Upper lobe of left lung (tissue), 6 donors: ENCODE measurements at regions not wholly inside any gene's neighbourhood (a gene's known extent, or its start where the extent isn't known, plus 50 kb on each side); places are given as distances from the start of the nearest gene placed in this dataset.

Source experiments
- ATAC-seq, 2 donors: fragments of 200-7000 bp; cut with Tn5 transposase; one replicate each; pipeline ENCODE4 v1.9.1; 2022; ENCODE audit warnings: mild to moderate bottlenecking in 2 of 2, moderate library complexity in 2 of 2; ENCODE audit not compliant: low FRiP score in 2 of 2
- DNase-seq, 2 donors: peaks; one replicate each; pipeline ENCODE4 v3.0.0-alpha.2; 2019 to 2020
- H3K27ac ChIP-seq, 4 donors: fragments of 200-600 bp; sonication (generic); one replicate each; pipeline ENCODE4 v1.5.1; 2016 to 2019
- H3K27me3 ChIP-seq, 4 donors: fragments of 200-600 bp; sonication (generic); one replicate each; pipeline ENCODE4 v1.5.1; 2017 to 2019
- H3K36me3 ChIP-seq, 4 donors: fragments of 200-600 bp; sonication (generic); one replicate each; pipeline ENCODE4 v1.5.1; 2016 to 2019
- H3K4me1 ChIP-seq, 4 donors: fragments of 200-600 bp; sonication (generic); one replicate each; pipeline ENCODE4 v1.5.1; 2018 to 2019
- H3K4me3 ChIP-seq, 4 donors: fragments of 200-600 bp; sonication (generic); one replicate each; pipeline ENCODE4 v1.5.1; 2017 to 2019; ENCODE audit warnings: mild to moderate bottlenecking in 2 of 4, moderate library complexity in 1 of 4
- H3K9me3 ChIP-seq, 4 donors: fragments of 200-600 bp; sonication (generic); one replicate each; pipeline ENCODE4 v1.5.1; 2018 to 2019
- CTCF ChIP-seq, 6 experiments: fragments of 450-650 bp in 4 of 6; fragments of 200-600 bp in 2 of 6; sonication (generic) in 2 of 6; IDR thresholded peaks; one replicate each; pipeline ENCODE4 v1.5.1; 2016 to 2019; ENCODE audit warnings: antibody characterized with exemption in 6 of 6
- EP300 ChIP-seq, 4 donors: sonication (generic); formaldehyde crosslinking; IDR thresholded peaks; one replicate each; pipeline ENCODE4 v1.5.1; 2017; ENCODE audit warnings: antibody characterized with exemption in 4 of 4, control low read depth in 2 of 4
- POLR2A ChIP-seq, 4 donors: fragments of 450-650 bp; IDR thresholded peaks; one replicate each; pipeline ENCODE4 v1.5.1; 2016 to 2017; ENCODE audit warnings: antibody characterized with exemption in 4 of 4, mild to moderate bottlenecking in 2 of 4
- POLR2AphosphoS5 ChIP-seq, 2 donors: sonication (generic); formaldehyde crosslinking; IDR thresholded peaks; one replicate each; pipeline ENCODE4 v1.5.1; 2017; ENCODE audit warnings: antibody characterized with exemption in 2 of 2
- WGBS, 2 donors: methylation state at CpG; one replicate each; pipeline ENCODE4 v1.1.5; 2017 to 2018; 5-methylcytosine and 5-hydroxymethylcytosine counted together
- donor health status: DM: no; HTN: no; CAD: no; lungs with moderate emphysema.
- donor health status: DM: no; HTN: yes; CAD: no; lungs with severe emphysema.

DNA sequence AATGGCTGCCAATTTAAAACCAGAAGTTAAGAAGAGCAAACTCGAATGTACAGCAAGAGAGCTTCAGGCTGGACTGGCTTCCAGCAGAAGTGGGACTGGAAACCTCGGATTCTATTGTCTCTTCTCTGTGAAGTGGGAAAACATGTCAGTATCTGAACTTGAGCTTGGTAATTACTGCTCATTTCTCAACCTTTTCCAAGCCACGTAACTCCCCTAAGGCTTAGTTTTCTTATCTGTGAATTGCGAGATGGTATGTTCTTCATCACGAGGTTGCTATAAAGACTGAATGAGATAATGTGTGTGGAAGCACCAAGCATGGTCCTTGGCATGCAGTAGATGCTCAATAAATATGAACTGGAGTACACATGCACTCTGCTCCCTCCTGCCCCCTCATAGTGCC, 259.4 kb upstream of the SPRED2 start:
- WGBS, 2 donors: 83 to 87% methylated on average over 5 of the region's 5 CpGs
- Histone ChIP-seq H3K9me3 (no peaks in the 10 kb centered on the region), H3K4me3 (no peak overlapping the region), H3K4me1 (no peaks in the 10 kb centered on the region), H3K27me3 (no peaks in the 10 kb centered on the region), H3K36me3 (no peaks in the 10 kb centered on the region), H3K27ac (no peak overlapping the region)
- ATAC-seq: no peak
- TF ChIP-seq CTCF (IDR thresholded peaks at IDR 0.05): no peak
- TF ChIP-seq POLR2AphosphoS5 (IDR thresholded peaks at IDR 0.05): no peak
- no peak for TF ChIP-seq EP300 (IDR thresholded peaks at IDR 0.05)
- no peak for TF ChIP-seq POLR2A (IDR thresholded peaks at IDR 0.05)
- no peak for DNase-seq

DNA sequence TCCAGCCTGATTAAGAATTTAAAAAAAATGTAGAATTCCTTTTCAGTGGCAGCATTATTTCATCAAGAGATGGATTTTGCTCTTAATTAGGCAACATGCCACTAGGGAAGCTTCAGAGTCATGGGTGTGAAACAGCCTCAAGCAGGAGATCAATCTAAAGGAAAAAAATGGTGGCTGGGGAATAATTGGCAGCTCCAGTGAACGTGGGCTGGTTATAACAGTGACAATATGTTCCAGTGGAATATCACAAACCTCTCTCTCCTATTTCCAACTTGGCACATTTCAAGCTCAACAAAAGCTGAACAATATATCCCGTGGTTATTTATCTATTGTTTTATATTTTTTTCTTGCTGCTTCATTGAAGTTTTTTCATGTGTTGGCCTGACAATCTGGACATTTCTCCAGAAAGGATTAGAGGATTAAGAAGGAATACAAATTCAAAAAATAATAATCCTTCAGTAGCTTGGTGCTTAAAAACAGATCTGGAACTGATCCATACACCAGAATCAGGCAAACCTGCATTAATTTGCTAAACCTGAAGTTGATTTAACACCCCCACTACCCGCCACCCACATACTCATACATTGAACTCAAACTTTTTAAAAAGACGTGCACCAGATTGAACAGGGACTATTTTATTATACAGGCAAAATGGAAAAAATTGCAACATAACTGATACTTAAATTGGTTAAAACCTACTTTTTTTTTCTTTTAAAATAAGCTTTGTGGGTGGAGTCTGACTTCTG, 255.9 kb upstream of the SPRED2 start:
- Histone ChIP-seq H3K36me3 (no peaks in the 10 kb centered on the region), H3K27me3 (no peaks in the 10 kb centered on the region), H3K4me3 (no peak overlapping the region), H3K4me1 (no peaks in the 10 kb centered on the region), H3K27ac (no peak overlapping the region), H3K9me3 (no peaks in the 10 kb centered on the region)
- WGBS, 2 donors: 79 to 84% methylated on average over 4 of the region's 4 CpGs
- ATAC-seq (no peak), DNase-seq (no peak)
- TF ChIP-seq EP300 (IDR thresholded peaks at IDR 0.05) (no peak), CTCF (IDR thresholded peaks at IDR 0.05) (no peak), POLR2AphosphoS5 (IDR thresholded peaks at IDR 0.05) (no peak), POLR2A (IDR thresholded peaks at IDR 0.05) (no peak)

GRCh38 chr2:65687614-65688013, 255.2 kb upstream of the SPRED2 start:
- no peak overlapping the region for H3K4me3 ChIP-seq
- DNase-seq: peak in 1 of 2 donors; percentile 28
- no peaks in the 10 kb centered on the region for H3K4me1 ChIP-seq
- H3K27ac ChIP-seq: no peak overlapping the region
- H3K9me3 ChIP-seq: no peaks in the 10 kb centered on the region
- 84 to 85% methylated on average over 9 of the region's 9 CpGs for WGBS, 2 donors
- no peaks in the 10 kb centered on the region for H3K36me3 ChIP-seq
- ATAC-seq: no peak
- H3K27me3 ChIP-seq: no peaks in the 10 kb centered on the region
- TF ChIP-seq EP300 (IDR thresholded peaks at IDR 0.05) (no peak), POLR2A (IDR thresholded peaks at IDR 0.05) (no peak), CTCF (IDR thresholded peaks at IDR 0.05) (no peak), POLR2AphosphoS5 (IDR thresholded peaks at IDR 0.05) (no peak)

GRCh38 chr2:65686928-65687521, 254.6 kb upstream of the SPRED2 start:
- no peaks in the 10 kb centered on the region for H3K36me3 ChIP-seq
- no peaks in the 10 kb centered on the region for H3K9me3 ChIP-seq
- H3K4me3 ChIP-seq: no peak overlapping the region
- no peak overlapping the region for H3K27ac ChIP-seq
- no peaks in the 10 kb centered on the region for H3K4me1 ChIP-seq
- no peak for TF ChIP-seq POLR2AphosphoS5 (IDR thresholded peaks at IDR 0.05)
- TF ChIP-seq EP300 (IDR thresholded peaks at IDR 0.05): no peak
- TF ChIP-seq POLR2A (IDR thresholded peaks at IDR 0.05): no peak
- TF ChIP-seq CTCF (IDR thresholded peaks at IDR 0.05): no peak
- no peaks in the 10 kb centered on the region for H3K27me3 ChIP-seq
- ATAC-seq (no peak), DNase-seq (no peak)
- WGBS, 2 donors: 61 to 68% methylated on average over 5 of the region's 5 CpGs

- H3K9me3 ChIP-seq: no peaks in the 10 kb centered on the region
- no peak overlapping the region for H3K27ac ChIP-seq
- DNase-seq (no peak), ATAC-seq (no peak)
- no peaks in the 10 kb centered on the region for H3K4me1 ChIP-seq
- no peak overlapping the region for H3K4me3 ChIP-seq
- no peaks in the 10 kb centered on the region for H3K36me3 ChIP-seq
- H3K27me3 ChIP-seq: no peaks in the 10 kb centered on the region
- 57 to 67% methylated on average over 1 of the region's 1 CpG for WGBS, 2 donors
- TF ChIP-seq CTCF (IDR thresholded peaks at IDR 0.05) (no peak), POLR2AphosphoS5 (IDR thresholded peaks at IDR 0.05) (no peak), POLR2A (IDR thresholded peaks at IDR 0.05) (no peak), EP300 (IDR thresholded peaks at IDR 0.05) (no peak)
These were observed 249.1 kb upstream of the SPRED2 start for GRCh38 chr2:65681503-65681902.
